GM12878 (cell line): ENCODE measurements at regions not wholly inside any gene's neighbourhood (a gene's known extent, or its start where the extent isn't known, plus 50 kb on each side); places are given as distances from the start of the nearest gene placed in this dataset.

ENCODE experiments used
- ATAC-seq: fragments of 200-7000 bp; cut with Tn5 transposase; 3 replicates; pipeline ENCODE4 v1.9.1; 2020; ENCODE audit warnings: mild to moderate bottlenecking, moderate library complexity
- BruUV-seq: library from RNA; stranded (reverse); fragments of 400-500 nt; replicated peaks from 2 replicates; lab custom pipeline; 2021; lab: Mats Ljungman, UMichigan
- CTCF ChIA-PET: fragments of 300-600 bp; sonication (Branson Sonifier 250); formaldehyde crosslinking; extraction: SDS; loops from one replicate; lab custom pipeline; 2021; ENCODE audit warnings: inconsistent platforms; lab: Yijun Ruan, JAX
- POLR2A ChIA-PET: fragments of 350-600 bp; formaldehyde crosslinking; extraction: SDS; loops from one replicate; lab custom pipeline; 2021; ENCODE audit warnings: inconsistent platforms; lab: Charles Lee
- RAD21 ChIA-PET: fragments of 300-600 bp; sonication (Branson Sonifier 250); formaldehyde crosslinking; loops from one replicate; lab custom pipeline; 2023; ENCODE audit warnings: antibody characterized with exemption; ENCODE audit not compliant: unreplicated experiment; lab: Charles Lee
- SMC1A ChIA-PET: fragments of 300-600 bp; sonication (Branson Sonifier 250); formaldehyde crosslinking; loops from one replicate; lab custom pipeline; 2023; ENCODE audit not compliant: unreplicated experiment, uncharacterized antibody; lab: Charles Lee
- DNase-seq: peaks from one replicate; pipeline ENCODE4 v3.0.0-alpha.2; 2011; ENCODE audit warnings: low read depth, low spot score
- FAIRE-seq: peaks from 3 replicates; lab custom pipeline; 2011; peaks lifted over from hg19 to GRCh38; lab: Jason Lieb, UNC
- H2AFZ ChIP-seq: 2 replicates; pipeline ENCODE4 v1.6.0; 2011; ENCODE audit warnings: low read depth, low read length, control low read depth; ENCODE audit not compliant: control insufficient read depth
- H3K27ac ChIP-seq: 2 replicates; pipeline ENCODE4 v1.5.1; 2011; ENCODE audit warnings: control low read depth; ENCODE audit not compliant: control insufficient read depth, insufficient read depth
- H3K27me3 ChIP-seq, 2 experiments: replicated peaks in 1 of 2; 2 replicates each; pipeline versions ENCODE4 v1.6.0 to v1.6.1; 2011; ENCODE audit warnings: low read length in 1 of 2; ENCODE audit not compliant: control insufficient read depth in 2 of 2, insufficient read depth in 2 of 2
- H3K36me3 ChIP-seq, 2 experiments: 2 replicates each; pipeline ENCODE4 v1.5.1; 2011; ENCODE audit warnings: low read length in 1 of 2; ENCODE audit not compliant: control insufficient read depth in 2 of 2, insufficient read depth in 2 of 2
- H3K4me1 ChIP-seq: 2 replicates; pipeline ENCODE4 v1.6.1; 2011; ENCODE audit warnings: mild to moderate bottlenecking, low read length, moderate library complexity, mixed read lengths; ENCODE audit not compliant: control insufficient read depth, insufficient read depth
- H3K4me2 ChIP-seq: 2 replicates; pipeline ENCODE4 v1.6.0; 2011; ENCODE audit warnings: control low read depth; ENCODE audit not compliant: control insufficient read depth, insufficient read depth
- H3K4me3 ChIP-seq: fragments of 200-600 bp; sonication (generic); 2 replicates; pipeline ENCODE4 v1.5.1; 2016
- H3K79me2 ChIP-seq: 2 replicates; pipeline ENCODE4 v1.6.0; 2011; ENCODE audit warnings: low read length; ENCODE audit not compliant: control insufficient read depth, insufficient read depth
- H3K9ac ChIP-seq: 2 replicates; pipeline ENCODE4 v1.8.0; 2011; ENCODE audit warnings: low read length, control low read depth, mixed read lengths; ENCODE audit not compliant: control insufficient read depth, insufficient read depth
- H3K9me3 ChIP-seq: replicated peaks from 3 replicates; pipeline ENCODE4 v1.5.1; 2011; ENCODE audit warnings: mild to moderate bottlenecking, low read length; ENCODE audit not compliant: control insufficient read depth, insufficient read depth
- H4K20me1 ChIP-seq: 2 replicates; pipeline ENCODE4 v1.6.0; 2011; ENCODE audit not compliant: control insufficient read depth, insufficient read depth
- BCL11A ChIP-seq: IDR thresholded peaks from 2 replicates; pipeline ENCODE4 v1.6.1; 2011; ENCODE audit warnings: low read depth, low read length
- CREM ChIP-seq: IDR thresholded peaks from 2 replicates; pipeline ENCODE4 v1.6.1; 2014; ENCODE audit warnings: antibody characterized with exemption, low read depth
- EZH2 ChIP-seq: IDR thresholded peaks from 2 replicates; pipeline ENCODE4 v1.6.1; 2012; ENCODE audit warnings: low read depth, mild to moderate bottlenecking, control low read depth, inconsistent platforms, low read length, borderline replicate concordance; ENCODE audit not compliant: control insufficient read depth
- JUNB ChIP-seq: IDR thresholded peaks from 2 replicates; pipeline ENCODE4 v1.6.1; 2016; ENCODE audit warnings: antibody characterized with exemption, mild to moderate bottlenecking
- PML ChIP-seq: IDR thresholded peaks from 2 replicates; pipeline ENCODE4 v1.6.1; 2012; ENCODE audit warnings: low read length, inconsistent platforms
- RELA ChIP-seq: fragments of 450-650 bp; IDR thresholded peaks from 2 replicates; pipeline ENCODE4 v1.8.0; 2014; ENCODE audit warnings: borderline replicate concordance; ENCODE audit not compliant: partially characterized antibody
- SMAD1 ChIP-seq: fragments of 450-650 bp; IDR thresholded peaks from 2 replicates; pipeline ENCODE4 v1.6.1; 2018; ENCODE audit warnings: mild to moderate bottlenecking, low read depth; ENCODE audit not compliant: partially characterized antibody
- SP1 ChIP-seq: IDR thresholded peaks from one replicate; pipeline ENCODE4 v1.6.1; 2011; ENCODE audit warnings: low read depth, low read length
- TCF3 ChIP-seq: IDR thresholded peaks from 2 replicates; pipeline ENCODE4 v1.6.1; 2012; ENCODE audit warnings: low read depth, mild to moderate bottlenecking, low read length, borderline replicate concordance; ENCODE audit not compliant: insufficient read depth
- ZNF207 ChIP-seq: fragments of 450-650 bp; IDR thresholded peaks from 2 replicates; pipeline ENCODE4 v1.6.1; 2014; ENCODE audit warnings: antibody characterized with exemption, mild to moderate bottlenecking, borderline replicate concordance
- ZNF217 ChIP-seq: fragments of 450-650 bp; IDR thresholded peaks from 2 replicates; pipeline ENCODE4 v1.6.1; 2017; ENCODE audit warnings: antibody characterized with exemption, mild to moderate bottlenecking
- ZNF687 ChIP-seq: fragments of 450-650 bp; IDR thresholded peaks from 2 replicates; pipeline ENCODE4 v1.6.1; 2017; ENCODE audit warnings: mild to moderate bottlenecking, moderate library complexity
- WGBS: methylation state at CpG from one replicate; pipeline ENCODE4 v1.1.6; 2016; ENCODE audit warnings: low lambda C conversion rate; ENCODE audit not compliant: insufficient replicate concordance, insufficient coverage; ENCODE audit errors: missing lambda C conversion rate; 5-methylcytosine and 5-hydroxymethylcytosine counted together
- in situ Hi-C: fragments of 300-500 bp; cut with MboI; formaldehyde crosslinking; loops from 9 replicates; pipeline ENCODE4 v1.14.3; 2018; ENCODE audit warnings: mixed read lengths
- intact Hi-C: fragments of 100-400 bp; cut with micrococcal nuclease; formaldehyde crosslinking; loops from one replicate; pipeline ENCODE4 v1.14.2; 2022; ENCODE audit not compliant: unreplicated experiment

- 33% methylated on average over 10 of the region's 10 CpGs for WGBS
- H3K4me3 ChIP-seq = no peak overlapping the region
- no peaks in the 10 kb centered on the region for H3K79me2 ChIP-seq
- no peaks in the 10 kb centered on the region for H3K4me1 ChIP-seq
- no peaks in the 10 kb centered on the region for H3K9me3 ChIP-seq
- H3K36me3 ChIP-seq = no peaks in the 10 kb centered on the region; a peak in 1 of 4 replicates
- ATAC-seq = no peak
- H3K4me2 ChIP-seq = no peak overlapping the region
- H3K27ac ChIP-seq = no peak overlapping the region
- no peaks in the 10 kb centered on the region; a peak in 1 of 4 replicates for H3K27me3 ChIP-seq
- SMC1A ChIA-PET = no interaction called here
- H3K9ac ChIP-seq = no peak overlapping the region
- no peak for FAIRE-seq
- CTCF ChIA-PET = no interaction called here
- RAD21 ChIA-PET = no interaction called here
- no peak for DNase-seq
- no peak overlapping the region for H2AFZ ChIP-seq
- H4K20me1 ChIP-seq = no peaks in the 10 kb centered on the region
- intact Hi-C loops = no loop called here
- POLR2A ChIA-PET = no interaction called here
- in situ Hi-C loops = no loop called here
- BruUV-seq = no TSS peak
- TF ChIP-seq ZNF217 (no peak), SMAD1 (no peak), TCF3 (no peak), RELA (no peak), BCL11A (no peak), ZNF207 (no peak), PML (no peak)
These were observed 60.5 kb downstream of the TMEM100 start for GRCh38 chr17:55661963-55662834.

- FAIRE-seq (no peak), DNase-seq (no peak), ATAC-seq (no peak)
- ChIA-PET SMC1A (no interaction called here), CTCF (no interaction called here), POLR2A (no interaction called here), RAD21 (no interaction called here)
- H2AFZ ChIP-seq = no peak overlapping the region
- no TSS peak for BruUV-seq
- no peaks in the 10 kb centered on the region for H3K4me1 ChIP-seq
- H3K79me2 ChIP-seq = no peaks in the 10 kb centered on the region
- intact Hi-C loops (no loop called here), in situ Hi-C loops (no loop called here)
- H3K9ac ChIP-seq = no peak overlapping the region
- no peaks in the 10 kb centered on the region; a peak in 1 of 4 replicates for H3K36me3 ChIP-seq
- no peaks in the 10 kb centered on the region; a peak in 1 of 4 replicates for H3K27me3 ChIP-seq
- no peaks in the 10 kb centered on the region for H4K20me1 ChIP-seq
- H3K9me3 ChIP-seq = no peaks in the 10 kb centered on the region
- H3K27ac ChIP-seq = no peak overlapping the region
- 14% methylated on average over 2 of the region's 2 CpGs for WGBS
- H3K4me3 ChIP-seq = no peak overlapping the region
- H3K4me2 ChIP-seq = no peak overlapping the region
- TF ChIP-seq EZH2 = no peak
- no peak for TF ChIP-seq SP1
- TF ChIP-seq ZNF687 = no peak
- no peak for TF ChIP-seq JUNB
- no peak for TF ChIP-seq CREM
- TF ChIP-seq ZNF207 = no peak
- no peak for TF ChIP-seq BCL11A
These were observed 61.4 kb downstream of the TMEM100 start for GRCh38 chr17:55661256-55661758.
